HCT116 (cell line): ENCODE measurements at regions not wholly inside any gene's neighbourhood (a gene's known extent, or its start where the extent isn't known, plus 50 kb on each side); places are given as distances from the start of the nearest gene placed in this dataset.

Experiments
- CBX3 ChIP-seq: IDR thresholded peaks from 2 replicates; pipeline ENCODE4 v1.6.1; 2012; ENCODE audit warnings: low read depth
- CTCF ChIP-seq, 3 experiments: fragments of 200-600 bp in 1 of 3; sonication (generic) in 1 of 3; IDR thresholded peaks in 2 of 3; conservative IDR thresholded peaks in 1 of 3; 2 replicates each; pipeline ENCODE4 v1.5.1; 2012 to 2017; ENCODE audit warnings: low read depth in 2 of 3, low read length in 2 of 3, antibody characterized with exemption in 1 of 3, borderline replicate concordance in 1 of 3, control low read depth in 1 of 3, mild to moderate bottlenecking in 1 of 3, mixed read lengths in 1 of 3, mixed run types in 1 of 3, moderate library complexity in 1 of 3; ENCODE audit not compliant: insufficient read depth in 1 of 3
- EZH2 ChIP-seq: fragments of 200-600 bp; sonication (generic); IDR thresholded peaks from 2 replicates; pipeline ENCODE4 v1.6.1; 2017; ENCODE audit warnings: antibody characterized with exemption, mixed run types
- SIN3A ChIP-seq: IDR thresholded peaks from 2 replicates; pipeline ENCODE4 v1.6.1; 2012; ENCODE audit warnings: low read depth
- TF ChIP-seq, protein P1 (sequence below): IDR thresholded peaks from 2 replicates; pipeline ENCODE4 v1.6.1; 2011; ENCODE audit warnings: mild to moderate bottlenecking, low read length, moderate library complexity; ENCODE audit not compliant: insufficient replicate concordance; ENCODE audit errors: extremely low read depth

DNA sequence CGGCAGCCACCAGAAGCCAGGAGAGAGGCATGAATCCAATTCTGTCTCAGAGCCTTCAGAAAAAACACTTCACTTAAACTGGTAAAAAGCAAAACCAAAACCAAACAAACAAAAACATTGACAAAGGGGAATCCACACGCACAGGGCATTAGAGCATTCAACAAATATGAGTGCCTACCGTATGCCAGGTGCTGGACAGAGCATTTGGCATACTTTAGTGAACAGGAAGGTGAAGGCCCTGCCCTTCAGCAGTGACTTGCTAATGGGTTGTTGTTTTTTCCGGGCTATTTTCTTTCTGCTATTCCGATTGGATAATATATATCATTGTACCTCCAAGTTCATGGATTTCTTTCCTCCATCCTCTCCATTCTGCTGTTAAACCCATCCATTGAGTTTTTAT lies 71.7 kb upstream of the RUFY1 start:
- no peak for TF ChIP-seq CTCF (IDR thresholded peaks at IDR 0.05 in 2 of 3, conservative IDR thresholded peaks at IDR 0.05 in 1 of 3; ENCODE audit: borderline replicate concordance in 1 of 3, insufficient read depth in 1 of 3, low read depth in 2 of 3, low read length in 2 of 3)
- TF ChIP-seq EZH2, result no peak
- no peak for TF ChIP-seq SIN3A
- TF ChIP-seq CBX3, result no peak
- TF ChIP-seq, protein P1, sequence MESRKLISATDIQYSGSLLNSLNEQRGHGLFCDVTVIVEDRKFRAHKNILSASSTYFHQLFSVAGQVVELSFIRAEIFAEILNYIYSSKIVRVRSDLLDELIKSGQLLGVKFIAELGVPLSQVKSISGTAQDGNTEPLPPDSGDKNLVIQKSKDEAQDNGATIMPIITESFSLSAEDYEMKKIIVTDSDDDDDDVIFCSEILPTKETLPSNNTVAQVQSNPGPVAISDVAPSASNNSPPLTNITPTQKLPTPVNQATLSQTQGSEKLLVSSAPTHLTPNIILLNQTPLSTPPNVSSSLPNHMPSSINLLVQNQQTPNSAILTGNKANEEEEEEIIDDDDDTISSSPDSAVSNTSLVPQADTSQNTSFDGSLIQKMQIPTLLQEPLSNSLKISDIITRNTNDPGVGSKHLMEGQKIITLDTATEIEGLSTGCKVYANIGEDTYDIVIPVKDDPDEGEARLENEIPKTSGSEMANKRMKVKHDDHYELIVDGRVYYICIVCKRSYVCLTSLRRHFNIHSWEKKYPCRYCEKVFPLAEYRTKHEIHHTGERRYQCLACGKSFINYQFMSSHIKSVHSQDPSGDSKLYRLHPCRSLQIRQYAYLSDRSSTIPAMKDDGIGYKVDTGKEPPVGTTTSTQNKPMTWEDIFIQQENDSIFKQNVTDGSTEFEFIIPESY, result no peak
